HEK293 (cell line): ENCODE measurements at regions not wholly inside any gene's neighbourhood (a gene's known extent, or its start where the extent isn't known, plus 50 kb on each side); places are given as distances from the start of the nearest gene placed in this dataset.

Experiments
- CTCF ChIA-PET: fragments of 350-600 bp; formaldehyde crosslinking; extraction: SDS; loops from one replicate; lab custom pipeline; 2021; ENCODE audit warnings: antibody characterized with exemption; lab: Yijun Ruan, JAX
- POLR2A ChIA-PET: fragments of 300-600 bp; formaldehyde crosslinking; extraction: SDS; loops from one replicate; lab custom pipeline; 2020; ENCODE audit warnings: antibody characterized with exemption, inconsistent platforms; lab: Yijun Ruan, JAX
- H3K27ac ChIP-seq: fragments of 200-500 bp; sonication (Bioruptor generic); 2 replicates; pipeline ENCODE4 v1.5.1; 2014; ENCODE audit warnings: low read depth, low read length, control low read depth, inconsistent platforms; ENCODE audit errors: extremely low read depth
- H3K36me3 ChIP-seq, 2 experiments: fragments of 200-500 bp in 1 of 2; sonication (Bioruptor generic) in 1 of 2; 1 replicate in 1 of 2; 2 replicates in 1 of 2; pipeline ENCODE4 v1.5.1; 2014 to 2017; ENCODE audit warnings: inconsistent platforms in 2 of 2, low read length in 2 of 2; ENCODE audit not compliant: control insufficient read depth in 2 of 2, insufficient read depth in 1 of 2
- H3K4me1 ChIP-seq: fragments of 200-500 bp; sonication (Bioruptor generic); 2 replicates; pipeline ENCODE4 v1.5.1; 2014; ENCODE audit warnings: mild to moderate bottlenecking, low read length, inconsistent platforms; ENCODE audit not compliant: control insufficient read depth, insufficient read depth
- H3K4me3 ChIP-seq: 2 replicates; pipeline ENCODE4 v1.5.1; 2011; ENCODE audit warnings: low read depth, mild to moderate bottlenecking, control low read depth, low read length, moderate library complexity
- H3K9me3 ChIP-seq: fragments of 200-500 bp; sonication (Bioruptor generic); 2 replicates; pipeline ENCODE4 v1.5.1; 2014; ENCODE audit warnings: low read depth, low read length, inconsistent platforms; ENCODE audit not compliant: control insufficient read depth, insufficient read depth
- FEZF1 ChIP-seq: fragments of 450-650 bp; formaldehyde crosslinking; IDR thresholded peaks from 2 replicates; pipeline ENCODE4 v1.5.1; 2016; ENCODE audit warnings: missing biosample characterization, missing genetic modification characterization
- GFI1B ChIP-seq: fragments of 450-650 bp; formaldehyde crosslinking; IDR thresholded peaks from 2 replicates; pipeline ENCODE4 v1.5.1; 2016; ENCODE audit warnings: missing biosample characterization, missing genetic modification characterization
- HIC1 ChIP-seq: fragments of 450-650 bp; formaldehyde crosslinking; IDR thresholded peaks from 2 replicates; pipeline ENCODE4 v1.5.1; 2016; ENCODE audit warnings: missing biosample characterization, missing genetic modification characterization
- KLF8 ChIP-seq: fragments of 450-650 bp; formaldehyde crosslinking; IDR thresholded peaks from 2 replicates; pipeline ENCODE4 v1.5.1; 2016; ENCODE audit warnings: missing biosample characterization, missing genetic modification characterization
- MEIS1 ChIP-seq: sonication (generic); formaldehyde crosslinking; IDR thresholded peaks from 2 replicates; pipeline ENCODE4 v1.8.1; 2022; ENCODE audit warnings: missing genetic modification reagents, mild to moderate bottlenecking, borderline replicate concordance
- SP2 ChIP-seq: fragments of 450-650 bp; formaldehyde crosslinking; IDR thresholded peaks from 2 replicates; pipeline ENCODE4 v1.5.1; 2016; ENCODE audit warnings: missing biosample characterization, missing genetic modification characterization
- SP7 ChIP-seq: fragments of 450-650 bp; formaldehyde crosslinking; IDR thresholded peaks from 2 replicates; pipeline ENCODE4 v1.5.1; 2016; ENCODE audit warnings: missing biosample characterization, missing genetic modification characterization
- YY1 ChIP-seq: fragments of 450-650 bp; formaldehyde crosslinking; IDR thresholded peaks from 2 replicates; pipeline ENCODE4 v1.5.1; 2018; ENCODE audit warnings: missing biosample characterization, missing genetic modification characterization
- YY2 ChIP-seq: fragments of 450-650 bp; formaldehyde crosslinking; IDR thresholded peaks from 2 replicates; pipeline ENCODE4 v1.5.1; 2016; ENCODE audit warnings: missing biosample characterization, missing genetic modification characterization
- ZBTB20 ChIP-seq: fragments of 450-650 bp; formaldehyde crosslinking; IDR thresholded peaks from 2 replicates; pipeline ENCODE4 v1.5.1; 2016; ENCODE audit warnings: missing biosample characterization, missing genetic modification characterization
- ZBTB26 ChIP-seq: fragments of 450-650 bp; formaldehyde crosslinking; optimal IDR thresholded peaks from 2 replicates; pipeline ENCODE3; 2016; ENCODE audit warnings: missing biosample characterization, mild to moderate bottlenecking, missing genetic modification characterization
- ZBTB8A ChIP-seq: fragments of 450-650 bp; formaldehyde crosslinking; IDR thresholded peaks from 2 replicates; pipeline ENCODE4 v1.5.1; 2016; ENCODE audit warnings: missing biosample characterization, missing genetic modification characterization
- ZEB2 ChIP-seq: fragments of 450-650 bp; formaldehyde crosslinking; IDR thresholded peaks from 2 replicates; pipeline ENCODE4 v1.5.1; 2016; ENCODE audit warnings: missing biosample characterization, missing genetic modification characterization
- ZFP3 ChIP-seq: fragments of 450-650 bp; formaldehyde crosslinking; IDR thresholded peaks from 2 replicates; pipeline ENCODE4 v1.5.1; 2016; ENCODE audit warnings: low read depth, missing biosample characterization, missing genetic modification characterization
- ZFP37 ChIP-seq: fragments of 450-650 bp; formaldehyde crosslinking; IDR thresholded peaks from 2 replicates; pipeline ENCODE4 v1.5.1; 2016; ENCODE audit warnings: missing biosample characterization, missing genetic modification characterization
- ZNF16 ChIP-seq: fragments of 450-650 bp; formaldehyde crosslinking; IDR thresholded peaks from 2 replicates; pipeline ENCODE4 v1.5.1; 2016; ENCODE audit warnings: low read depth, missing biosample characterization, missing genetic modification characterization
- ZNF175 ChIP-seq: fragments of 450-650 bp; formaldehyde crosslinking; IDR thresholded peaks from 2 replicates; pipeline ENCODE4 v1.5.1; 2016; ENCODE audit warnings: missing biosample characterization, missing genetic modification characterization
- ZNF341 ChIP-seq: fragments of 450-650 bp; formaldehyde crosslinking; IDR thresholded peaks from 2 replicates; pipeline ENCODE4; 2016; ENCODE audit warnings: low read depth, missing biosample characterization, missing genetic modification characterization
- ZNF366 ChIP-seq: fragments of 450-650 bp; formaldehyde crosslinking; conservative IDR thresholded peaks from 2 replicates; pipeline ENCODE4 v1.5.1; 2016; ENCODE audit warnings: missing biosample characterization, missing genetic modification characterization
- ZNF629 ChIP-seq: fragments of 450-650 bp; formaldehyde crosslinking; IDR thresholded peaks from 2 replicates; pipeline ENCODE4 v1.5.1; 2017; ENCODE audit warnings: missing biosample characterization, missing genetic modification characterization
- ZNF658 ChIP-seq: fragments of 450-650 bp; formaldehyde crosslinking; IDR thresholded peaks from 2 replicates; pipeline ENCODE4; 2016; ENCODE audit warnings: missing biosample characterization, missing genetic modification characterization
- ZNF664 ChIP-seq: fragments of 450-650 bp; formaldehyde crosslinking; IDR thresholded peaks from 2 replicates; pipeline ENCODE4 v1.5.1; 2016; ENCODE audit warnings: missing biosample characterization, missing genetic modification characterization
- ZNF747 ChIP-seq: fragments of 450-650 bp; formaldehyde crosslinking; IDR thresholded peaks from 2 replicates; pipeline ENCODE4 v1.5.1; 2016; ENCODE audit warnings: missing biosample characterization, missing genetic modification characterization
- TF ChIP-seq, protein P1 (sequence below): fragments of 450-650 bp; formaldehyde crosslinking; IDR thresholded peaks from 2 replicates; pipeline ENCODE4 v1.5.1; 2016; ENCODE audit warnings: missing biosample characterization, missing genetic modification characterization
- TF ChIP-seq, protein P2 (sequence below): fragments of 450-650 bp; formaldehyde crosslinking; IDR thresholded peaks from 2 replicates; pipeline ENCODE4 v1.5.1; 2016; ENCODE audit warnings: missing biosample characterization, missing genetic modification characterization
- TF ChIP-seq, protein P3 (sequence below): fragments of 450-650 bp; formaldehyde crosslinking; IDR thresholded peaks from 2 replicates; pipeline ENCODE4 v1.5.1; 2016; ENCODE audit warnings: missing biosample characterization, missing genetic modification characterization

DNA sequence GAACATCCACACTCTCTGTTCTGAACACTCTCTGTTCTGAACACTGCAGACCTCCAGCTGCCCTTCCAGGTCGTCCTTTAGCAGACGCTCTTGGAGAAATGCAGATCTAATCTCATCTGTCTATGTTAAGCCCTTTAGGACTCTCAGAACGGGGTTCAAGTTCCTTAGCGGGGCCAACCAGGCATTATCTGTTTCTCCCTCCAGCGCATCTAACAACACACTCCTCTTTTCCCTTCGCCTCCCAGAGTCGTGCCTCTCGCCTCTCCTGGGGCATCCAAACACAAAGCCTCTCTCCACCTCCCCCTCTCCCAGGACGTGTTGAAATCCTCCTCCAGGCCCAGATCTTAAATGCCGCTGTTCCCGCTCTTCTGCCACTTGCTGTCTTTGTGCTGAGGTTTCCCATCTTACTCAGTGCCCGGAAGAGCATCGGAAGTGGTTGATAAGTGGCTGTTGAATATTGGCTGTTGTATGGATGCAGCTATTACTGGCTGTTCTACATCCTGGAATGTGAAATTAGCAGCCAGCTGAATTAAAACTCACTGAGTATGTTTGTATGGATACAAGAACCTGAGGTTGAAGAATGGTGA lies 108.4 kb upstream of the GGTLC1 start:
- no peak overlapping the region for H3K27ac ChIP-seq
- ChIA-PET POLR2A (no interaction called here), CTCF (no interaction called here)

GRCh38 chr20:24096264-24096663 lies 107.7 kb upstream of the GGTLC1 start:
- POLR2A ChIA-PET = no interaction called here
- no peak overlapping the region for H3K27ac ChIP-seq
- CTCF ChIA-PET = interaction anchor here (0.5 kb wide), 1 partner anchor 780 kb away, joined by 3 read pairs; no protein-coding TSS in a partner anchor
- no peaks in the 10 kb centered on the region for H3K4me1 ChIP-seq
- no peak for TF ChIP-seq ZEB2
- no peaks in the 10 kb centered on the region for H3K9me3 ChIP-seq
- no peak overlapping the region for H3K4me3 ChIP-seq
- H3K36me3 ChIP-seq = no peaks in the 10 kb centered on the region

More for the DNA sequence above, 108.4 kb upstream of the GGTLC1 start:
- Histone ChIP-seq H3K9me3 (no peaks in the 10 kb centered on the region), H3K36me3 (no peaks in the 10 kb centered on the region)
- TF ChIP-seq ZBTB20 (tag by site-specific recombination) (no peak), ZNF341 (peak; percentile 60), YY1 (tag by site-specific recombination) (no peak), GFI1B (tag by site-specific recombination) (no peak), ZNF16 (tag by site-specific recombination) (no peak)
- TF ChIP-seq, all 188 proteins: peak for 1
- H3K4me1 ChIP-seq = no peaks in the 10 kb centered on the region
- no peak overlapping the region for H3K4me3 ChIP-seq

DNA sequence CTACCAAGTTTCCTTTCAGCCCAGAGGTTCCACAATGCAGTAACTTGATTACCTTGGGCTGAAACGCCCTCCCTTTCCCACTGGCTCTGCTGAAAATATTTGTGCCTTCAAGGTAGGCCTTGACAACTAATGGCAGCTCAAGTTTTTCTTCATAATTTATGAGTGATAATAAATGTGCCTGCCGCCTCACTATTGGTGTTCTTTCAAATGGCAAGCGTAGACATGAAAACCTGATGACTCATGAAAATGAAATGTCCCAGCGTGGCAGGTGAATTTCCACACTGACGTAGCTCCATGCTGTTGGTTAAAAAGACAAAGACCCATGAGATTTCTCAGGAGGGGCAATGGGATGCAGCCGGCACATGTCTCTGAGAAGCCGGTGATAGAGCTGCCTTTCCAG lies 107.2 kb upstream of the GGTLC1 start:
- H3K27ac ChIP-seq = no peak overlapping the region
- no peaks in the 10 kb centered on the region for H3K36me3 ChIP-seq
- H3K9me3 ChIP-seq = no peaks in the 10 kb centered on the region
- no peaks in the 10 kb centered on the region for H3K4me1 ChIP-seq
- POLR2A ChIA-PET = no interaction called here
- CTCF ChIA-PET = interaction anchor here (0.5 kb wide), 1 partner anchor 781 kb away, joined by 3 read pairs; no protein-coding TSS in a partner anchor
- H3K4me3 ChIP-seq = no peak overlapping the region
- TF ChIP-seq GFI1B (tag by site-specific recombination) = no peak
- TF ChIP-seq SP7 (tag by site-specific recombination) = peak; percentile 74; the same call in 1 of the 2 replicates
- no peak for TF ChIP-seq ZBTB26 (tag by site-specific recombination)
- peak; percentile 30; the same call in 1 of the 2 replicates for TF ChIP-seq ZBTB8A (tag by site-specific recombination)
- TF ChIP-seq YY2 (tag by site-specific recombination) = no peak
- no peak for TF ChIP-seq ZNF664 (tag by site-specific recombination)
- no peak for TF ChIP-seq ZNF175 (tag by site-specific recombination)
- 0 out of 2 replicates have a peak, but pooled peaks have one; percentile 38 for TF ChIP-seq HIC1 (tag by site-specific recombination)
- TF ChIP-seq ZNF747 (tag by site-specific recombination) = no peak
- no peak for TF ChIP-seq ZFP37 (tag by site-specific recombination)
- TF ChIP-seq, protein P1, sequence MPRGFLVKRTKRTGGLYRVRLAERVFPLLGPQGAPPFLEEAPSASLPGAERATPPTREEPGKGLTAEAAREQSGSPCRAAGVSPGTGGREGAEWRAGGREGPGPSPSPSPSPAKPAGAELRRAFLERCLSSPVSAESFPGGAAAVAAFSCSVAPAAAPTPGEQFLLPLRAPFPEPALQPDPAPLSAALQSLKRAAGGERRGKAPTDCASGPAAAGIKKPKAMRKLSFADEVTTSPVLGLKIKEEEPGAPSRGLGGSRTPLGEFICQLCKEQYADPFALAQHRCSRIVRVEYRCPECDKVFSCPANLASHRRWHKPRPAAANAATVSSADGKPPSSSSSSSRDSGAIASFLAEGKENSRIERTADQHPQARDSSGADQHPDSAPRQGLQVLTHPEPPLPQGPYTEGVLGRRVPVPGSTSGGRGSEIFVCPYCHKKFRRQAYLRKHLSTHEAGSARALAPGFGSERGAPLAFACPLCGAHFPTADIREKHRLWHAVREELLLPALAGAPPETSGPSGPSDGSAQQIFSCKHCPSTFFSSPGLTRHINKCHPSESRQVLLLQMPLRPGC = peak; percentile 34; the same call in 1 of the 2 replicates
- TF ChIP-seq ZNF629 (tag by site-specific recombination) = peak; percentile 78
- TF ChIP-seq, protein P2, sequence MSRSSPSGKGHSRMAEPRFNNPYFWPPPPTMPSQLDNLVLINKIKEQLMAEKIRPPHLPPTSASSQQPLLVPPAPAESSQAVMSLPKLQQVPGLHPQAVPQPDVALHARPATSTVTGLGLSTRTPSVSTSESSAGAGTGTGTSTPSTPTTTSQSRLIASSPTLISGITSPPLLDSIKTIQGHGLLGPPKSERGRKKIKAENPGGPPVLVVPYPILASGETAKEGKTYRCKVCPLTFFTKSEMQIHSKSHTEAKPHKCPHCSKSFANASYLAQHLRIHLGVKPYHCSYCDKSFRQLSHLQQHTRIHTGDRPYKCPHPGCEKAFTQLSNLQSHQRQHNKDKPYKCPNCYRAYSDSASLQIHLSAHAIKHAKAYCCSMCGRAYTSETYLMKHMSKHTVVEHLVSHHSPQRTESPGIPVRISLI (tag by site-specific recombination) = peak; percentile 69; the same call in 1 of the 2 replicates
- no peak for TF ChIP-seq ZFP3 (tag by site-specific recombination)
- peak; percentile 49 for TF ChIP-seq SP2
- TF ChIP-seq, protein P3, sequence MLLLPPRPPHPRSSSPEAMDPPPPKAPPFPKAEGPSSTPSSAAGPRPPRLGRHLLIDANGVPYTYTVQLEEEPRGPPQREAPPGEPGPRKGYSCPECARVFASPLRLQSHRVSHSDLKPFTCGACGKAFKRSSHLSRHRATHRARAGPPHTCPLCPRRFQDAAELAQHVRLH (tag by site-specific recombination) = no peak
- TF ChIP-seq MEIS1 (CRISPR knock-in tag) = peak; percentile 90
- TF ChIP-seq FEZF1 (tag by site-specific recombination) = peak; percentile 73
- TF ChIP-seq ZNF658 (tag by site-specific recombination) = no peak
- peak; percentile 70 for TF ChIP-seq ZNF366 (tag by site-specific recombination)
- TF ChIP-seq KLF8 (tag by site-specific recombination) = peak; percentile 44; the same call in 1 of the 2 replicates
